ENCODE measurements at regions not wholly inside any gene's neighbourhood (a gene's known extent, or its start where the extent isn't known, plus 50 kb on each side); places are given as distances from the start of the nearest gene placed in this dataset.

DNA sequence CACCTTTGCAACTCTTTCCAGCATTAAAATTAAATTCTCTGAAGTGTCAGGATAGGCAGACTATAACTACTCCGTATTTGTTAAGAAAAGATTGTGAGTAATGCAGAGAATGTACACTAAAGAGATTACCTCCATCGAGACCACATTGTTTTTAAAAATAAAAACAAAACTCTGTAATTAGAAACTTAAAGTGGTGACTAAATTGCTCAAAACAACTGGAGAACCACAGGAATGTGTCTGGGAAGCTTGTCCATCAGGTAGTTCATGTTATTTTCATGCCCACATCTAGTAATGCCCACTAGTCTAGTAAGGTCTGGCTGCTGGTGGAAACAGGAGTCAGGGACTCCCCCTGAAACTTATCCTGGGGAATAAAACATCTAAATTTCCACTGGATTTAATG, 103.0 kb upstream of the FOXQ1 start:
- DNase-seq: no peak
- Histone ChIP-seq H3K27me3 (ENCODE audit: low read depth) (peaks cover 38% of the 10 kb centered on the region), H3K9me3 (replicated peaks) (no peaks in the 10 kb centered on the region), H3K36me3 (no peaks in the 10 kb centered on the region), H3K4me1 (no peaks in the 10 kb centered on the region), H3K4me3 (no peak overlapping the region), H3K27ac (replicated peaks) (no peak overlapping the region)
- TF ChIP-seq, protein P1, sequence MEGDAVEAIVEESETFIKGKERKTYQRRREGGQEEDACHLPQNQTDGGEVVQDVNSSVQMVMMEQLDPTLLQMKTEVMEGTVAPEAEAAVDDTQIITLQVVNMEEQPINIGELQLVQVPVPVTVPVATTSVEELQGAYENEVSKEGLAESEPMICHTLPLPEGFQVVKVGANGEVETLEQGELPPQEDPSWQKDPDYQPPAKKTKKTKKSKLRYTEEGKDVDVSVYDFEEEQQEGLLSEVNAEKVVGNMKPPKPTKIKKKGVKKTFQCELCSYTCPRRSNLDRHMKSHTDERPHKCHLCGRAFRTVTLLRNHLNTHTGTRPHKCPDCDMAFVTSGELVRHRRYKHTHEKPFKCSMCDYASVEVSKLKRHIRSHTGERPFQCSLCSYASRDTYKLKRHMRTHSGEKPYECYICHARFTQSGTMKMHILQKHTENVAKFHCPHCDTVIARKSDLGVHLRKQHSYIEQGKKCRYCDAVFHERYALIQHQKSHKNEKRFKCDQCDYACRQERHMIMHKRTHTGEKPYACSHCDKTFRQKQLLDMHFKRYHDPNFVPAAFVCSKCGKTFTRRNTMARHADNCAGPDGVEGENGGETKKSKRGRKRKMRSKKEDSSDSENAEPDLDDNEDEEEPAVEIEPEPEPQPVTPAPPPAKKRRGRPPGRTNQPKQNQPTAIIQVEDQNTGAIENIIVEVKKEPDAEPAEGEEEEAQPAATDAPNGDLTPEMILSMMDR (IDR thresholded peaks at IDR 0.05; ENCODE audit: borderline replicate concordance): no peak
- intact Hi-C loops (cut with micrococcal nuclease): no loop called here

DNA sequence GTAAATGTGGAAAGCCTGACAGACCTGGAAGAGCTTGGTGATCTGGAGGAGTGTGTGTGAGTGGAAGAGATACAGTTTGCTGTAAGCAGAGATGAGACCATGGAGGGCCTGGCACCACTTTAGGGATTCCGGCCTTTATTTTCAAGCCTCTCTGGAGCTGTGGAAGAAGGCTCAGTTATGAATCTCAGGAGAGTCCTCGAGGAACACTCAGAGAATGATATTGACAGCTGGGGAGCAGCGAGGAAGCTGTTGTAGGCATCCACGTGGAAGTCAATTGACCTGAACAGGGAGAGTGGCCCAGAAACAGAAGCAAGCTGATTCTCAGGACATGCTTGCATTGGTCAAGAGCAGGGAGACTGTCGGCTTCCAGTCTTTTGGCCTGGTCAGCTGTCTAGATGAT, 108.4 kb upstream of the FOXQ1 start:
- intact Hi-C loops (cut with micrococcal nuclease): no loop called here
- peaks cover 50% of the 10 kb centered on the region for H3K27me3 ChIP-seq (ENCODE audit: low read depth)
- H3K27ac ChIP-seq (replicated peaks): no peak overlapping the region
- H3K4me1 ChIP-seq: no peaks in the 10 kb centered on the region
- no peaks in the 10 kb centered on the region for H3K9me3 ChIP-seq (replicated peaks)
- H3K4me3 ChIP-seq: no peak overlapping the region
- no peaks in the 10 kb centered on the region for H3K36me3 ChIP-seq
- no peak for DNase-seq
- TF ChIP-seq, protein P1 (IDR thresholded peaks at IDR 0.05; ENCODE audit: borderline replicate concordance): no peak

DNA sequence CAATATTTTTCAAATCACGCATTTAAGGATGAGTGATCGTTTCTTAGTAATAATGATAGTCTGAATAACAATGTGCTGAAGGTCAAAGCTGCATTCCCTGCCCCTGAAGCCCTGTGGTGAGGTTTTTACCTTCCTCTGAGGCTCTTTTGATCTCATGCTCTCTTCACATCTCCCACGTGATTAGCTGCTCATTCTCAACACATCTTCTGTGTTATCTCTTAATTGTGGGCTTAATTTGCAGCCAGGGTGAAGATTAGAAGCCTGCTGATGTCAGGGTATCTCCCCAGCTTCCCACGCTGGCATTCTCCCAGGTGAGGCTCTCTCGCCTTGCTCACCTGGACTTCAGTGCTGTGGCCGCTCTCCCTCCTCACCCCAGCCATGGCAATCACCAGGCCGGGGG, 109.7 kb upstream of the FOXQ1 start:
- Histone ChIP-seq H3K9me3 (replicated peaks) (no peaks in the 10 kb centered on the region), H3K27ac (replicated peaks) (no peak overlapping the region), H3K36me3 (no peaks in the 10 kb centered on the region), H3K4me1 (no peaks in the 10 kb centered on the region), H3K27me3 (ENCODE audit: low read depth) (peaks cover 43% of the 10 kb centered on the region), H3K4me3 (no peak overlapping the region)
- TF ChIP-seq, protein P1 (IDR thresholded peaks at IDR 0.05; ENCODE audit: borderline replicate concordance): no peak
- DNase-seq: no peak
- intact Hi-C loops (cut with micrococcal nuclease): no loop called here

DNA sequence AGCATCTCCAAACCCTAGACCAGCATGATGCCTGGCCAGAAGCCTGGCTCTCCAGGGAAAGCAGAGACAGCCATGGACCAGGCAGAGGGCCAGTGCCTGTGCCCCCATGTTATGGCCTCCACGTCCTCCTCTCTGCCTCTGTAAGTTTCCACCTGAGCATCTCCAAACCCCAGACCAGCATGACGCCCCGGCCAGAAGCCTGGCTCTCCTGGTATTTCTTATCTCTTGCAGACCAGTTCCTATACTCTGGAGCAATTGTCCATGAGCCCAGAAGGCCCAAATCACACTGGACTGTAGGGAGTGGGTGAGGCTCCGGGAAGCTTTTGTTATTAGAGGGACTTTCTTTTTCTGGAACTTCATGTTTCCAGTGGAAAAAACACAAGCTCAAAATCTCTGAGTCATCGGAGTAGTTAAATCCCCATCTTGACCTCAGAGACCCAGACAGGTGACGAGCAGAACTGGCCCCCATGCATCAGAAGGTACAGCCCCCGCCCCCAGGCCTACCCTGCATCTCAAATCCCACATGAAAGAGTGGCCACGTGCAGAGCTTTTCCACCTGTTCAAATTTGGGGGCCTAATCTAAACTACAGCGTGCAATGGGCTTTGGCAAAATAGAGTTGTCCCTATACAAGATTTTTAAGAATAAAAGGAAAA, 110.2 kb upstream of the FOXQ1 start:
- TF ChIP-seq, protein P1 (IDR thresholded peaks at IDR 0.05; ENCODE audit: borderline replicate concordance): no peak
- Histone ChIP-seq H3K36me3 (no peaks in the 10 kb centered on the region), H3K9me3 (replicated peaks) (no peaks in the 10 kb centered on the region), H3K4me3 (no peak overlapping the region), H3K27me3 (ENCODE audit: low read depth) (peaks cover 37% of the 10 kb centered on the region), H3K4me1 (no peaks in the 10 kb centered on the region), H3K27ac (replicated peaks) (no peak overlapping the region)
- intact Hi-C loops (cut with micrococcal nuclease): no loop called here
- no peak for DNase-seq

DNA sequence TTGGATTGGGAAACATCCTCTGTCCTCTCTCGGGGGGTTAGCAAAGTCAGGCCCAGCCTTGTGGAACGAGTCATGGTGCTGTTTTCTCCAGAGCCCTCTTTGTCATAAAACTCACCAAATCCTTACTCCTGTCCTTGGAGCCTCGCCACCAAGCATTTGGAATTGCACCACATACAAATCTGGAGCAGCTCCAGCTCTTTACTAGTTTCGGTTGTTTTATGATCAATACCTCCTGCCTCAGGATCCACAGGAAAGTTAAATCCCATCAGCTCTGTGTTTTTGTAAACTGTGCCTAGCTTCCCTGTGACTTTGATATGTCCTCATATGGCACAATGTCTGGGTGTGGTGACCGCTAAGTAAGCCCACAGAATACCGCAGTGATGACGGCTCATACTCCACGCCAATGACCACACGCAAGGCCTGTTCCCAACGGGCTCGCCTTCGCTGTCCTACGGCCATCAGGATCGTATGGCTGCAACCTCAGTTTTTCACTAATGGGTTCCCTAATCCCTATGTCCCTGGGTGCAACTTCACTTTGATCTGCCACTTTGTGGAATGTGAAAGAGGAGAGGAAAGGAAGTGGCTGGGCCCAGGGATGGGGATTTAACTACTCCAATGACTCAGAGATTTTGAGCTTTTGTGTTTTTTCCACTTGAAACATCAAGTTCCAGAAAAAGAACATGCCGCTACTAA, 111.3 kb upstream of the FOXQ1 start:
- intact Hi-C loops (cut with micrococcal nuclease): no loop called here
- Histone ChIP-seq H3K4me1 (no peaks in the 10 kb centered on the region), H3K36me3 (no peaks in the 10 kb centered on the region), H3K9me3 (replicated peaks) (peaks cover 2% of the 10 kb centered on the region), H3K27me3 (ENCODE audit: low read depth) (peaks cover 33% of the 10 kb centered on the region), H3K4me3 (no peak overlapping the region), H3K27ac (replicated peaks) (no peak overlapping the region)
- TF ChIP-seq, protein P1 (IDR thresholded peaks at IDR 0.05; ENCODE audit: borderline replicate concordance): no peak
- DNase-seq: no peak

All from left ventricle myocardium inferior (tissue), 1 donor.